Kidney capillary endothelial cell (primary cell): ENCODE measurements at regions not wholly inside any gene's neighbourhood (a gene's known extent, or its start where the extent isn't known, plus 50 kb on each side); places are given as distances from the start of the nearest gene placed in this dataset.

ENCODE experiments used
- DNase-seq: peaks from one replicate; pipeline ENCODE4 v3.0.0-alpha.2; 2018; ENCODE audit warnings: low spot score

GRCh38 chr10:128875030-128875744 is 591.9 kb upstream of the MGMT start:
- DNase-seq, result no peak

- DNase-seq, result no peak
Observed at GRCh38 chr10:128875956-128876736, 590.9 kb upstream of the MGMT start.

- DNase-seq, result no peak
Observed at GRCh38 chr10:128877141-128877540, 589.9 kb upstream of the MGMT start.

GRCh38 chr10:128877936-128878335 is 589.1 kb upstream of the MGMT start:
- no peak for DNase-seq

GRCh38 chr10:128879030-128879429 is 588.0 kb upstream of the MGMT start:
- DNase-seq, result no peak

- no peak for DNase-seq
Observed at GRCh38 chr10:128879441-128880140, 587.5 kb upstream of the MGMT start.

- DNase-seq, result no peak
Observed at GRCh38 chr10:128880159-128880725, 586.8 kb upstream of the MGMT start.

- DNase-seq, result no peak
Observed at GRCh38 chr10:128881086-128881485, 586.0 kb upstream of the MGMT start.

GRCh38 chr10:128883231-128884032 is 583.6 kb upstream of the MGMT start:
- no peak for DNase-seq

- DNase-seq, result no peak
Observed at GRCh38 chr10:128884033-128884425, 583.0 kb upstream of the MGMT start.

- no peak for DNase-seq
Observed at GRCh38 chr10:128884496-128885072, 582.5 kb upstream of the MGMT start.

- no peak for DNase-seq
Observed at GRCh38 chr10:128885573-128886555, 581.2 kb upstream of the MGMT start.

GRCh38 chr10:128887856-128888255 is 579.2 kb upstream of the MGMT start:
- DNase-seq, result no peak

- no peak for DNase-seq
Observed at GRCh38 chr10:128892005-128892404, 575.0 kb upstream of the MGMT start.

GRCh38 chr10:128894641-128895040 is 572.4 kb upstream of the MGMT start:
- DNase-seq, result no peak

- DNase-seq, result no peak
Observed at GRCh38 chr10:128895473-128895872, 571.6 kb upstream of the MGMT start.

GRCh38 chr10:128896116-128896795 is 570.8 kb upstream of the MGMT start:
- no peak for DNase-seq

GRCh38 chr10:128896963-128897362 is 570.1 kb upstream of the MGMT start:
- DNase-seq, result no peak

GRCh38 chr10:128897401-128898129 is 569.5 kb upstream of the MGMT start:
- no peak for DNase-seq
